ENCODE measurements at regions not wholly inside any gene's neighbourhood (a gene's known extent, or its start where the extent isn't known, plus 50 kb on each side); places are given as distances from the start of the nearest gene placed in this dataset.

GRCh38 chr12:76256904-76257303, 91.3 kb downstream of the BBS10 start:
- TF ChIP-seq POLR2AphosphoS5 (IDR thresholded peaks at IDR 0.05; ENCODE audit: borderline replicate concordance, low read depth, low read length) (no peak), EZH2 (IDR thresholded peaks at IDR 0.05) (no peak)
